ENCODE measurements at regions not wholly inside any gene's neighbourhood (a gene's known extent, or its start where the extent isn't known, plus 50 kb on each side); places are given as distances from the start of the nearest gene placed in this dataset.

GRCh38 chr11:109808569-109808968 lies 284.6 kb upstream of the ZC3H12C start:
- no peak overlapping the region for H3K4me2 ChIP-seq (ENCODE audit: low read length)
- no peak overlapping the region for H4K8ac ChIP-seq (ENCODE audit: low read depth, low read length)
- H3K56ac ChIP-seq (ENCODE audit: low read length) = no peak overlapping the region
- H2BK120ac ChIP-seq (ENCODE audit: low read depth, low read length) = no peak overlapping the region
- WGBS (ENCODE audit: extremely low coverage, insufficient coverage, low lambda C conversion rate) = no CpG with 5 or more reads among the region's 1 CpG
- H2AK5ac ChIP-seq (ENCODE audit: low read length) = no peak overlapping the region
- H3K23ac ChIP-seq (ENCODE audit: low read length) = no peak overlapping the region
- H3K4me3 ChIP-seq (ENCODE audit: low read length) = no peak overlapping the region
- no peaks in the 10 kb centered on the region for H3K79me2 ChIP-seq (ENCODE audit: control insufficient read depth, insufficient read depth, low read length)
- H2BK5ac ChIP-seq (ENCODE audit: low read length) = no peak overlapping the region
- H3K4me1 ChIP-seq (ENCODE audit: control insufficient read depth, low read depth, low read length) = no peaks in the 10 kb centered on the region
- no peak overlapping the region for H3K4ac ChIP-seq (ENCODE audit: low read depth, low read length)
- H3K9ac ChIP-seq (ENCODE audit: low read length) = no peak overlapping the region
- H3K18ac ChIP-seq (ENCODE audit: low read length) = no peak overlapping the region
- H3K27me3 ChIP-seq (ENCODE audit: insufficient read depth, low read length, poor library complexity) = no peaks in the 10 kb centered on the region
- H3K27ac ChIP-seq (ENCODE audit: low read depth, low read length) = no peak overlapping the region
- no peaks in the 10 kb centered on the region for H3K36me3 ChIP-seq (ENCODE audit: control insufficient read depth, insufficient read depth, low read length)
- H3K79me1 ChIP-seq (ENCODE audit: low read length) = no peaks in the 10 kb centered on the region
- DNase-seq = no peak
- H4K5ac ChIP-seq (ENCODE audit: low read length) = no peak overlapping the region
- no peak overlapping the region for H2BK15ac ChIP-seq (replicated peaks; ENCODE audit: low read depth)

GRCh38 chr11:109814824-109815223 lies 278.4 kb upstream of the ZC3H12C start:
- Histone ChIP-seq H2BK120ac (ENCODE audit: low read depth, low read length) (no peak overlapping the region), H3K4me3 (ENCODE audit: low read length) (no peak overlapping the region), H2BK15ac (replicated peaks; ENCODE audit: low read depth) (no peak overlapping the region), H3K56ac (ENCODE audit: low read length) (no peak overlapping the region), H3K27ac (ENCODE audit: low read depth, low read length) (no peak overlapping the region), H3K23ac (ENCODE audit: low read length) (no peak overlapping the region), H3K4ac (ENCODE audit: low read depth, low read length) (no peak overlapping the region), H3K4me1 (ENCODE audit: control insufficient read depth, low read depth, low read length) (peaks cover 3% of the 10 kb centered on the region), H3K4me2 (ENCODE audit: low read length) (no peak overlapping the region), H2AK5ac (ENCODE audit: low read length) (no peak overlapping the region), H3K27me3 (ENCODE audit: insufficient read depth, low read length, poor library complexity) (no peaks in the 10 kb centered on the region), H3K9ac (ENCODE audit: low read length) (no peak overlapping the region), H2BK5ac (ENCODE audit: low read length) (no peak overlapping the region), H4K8ac (ENCODE audit: low read depth, low read length) (peak overlapping the region; percentile 39), H3K79me2 (ENCODE audit: control insufficient read depth, insufficient read depth, low read length) (no peaks in the 10 kb centered on the region), H3K18ac (ENCODE audit: low read length) (no peak overlapping the region), H3K36me3 (ENCODE audit: control insufficient read depth, insufficient read depth, low read length) (no peaks in the 10 kb centered on the region), H4K5ac (ENCODE audit: low read length) (no peak overlapping the region), H3K79me1 (ENCODE audit: low read length) (no peaks in the 10 kb centered on the region)
- DNase-seq = no peak
- WGBS (ENCODE audit: extremely low coverage, insufficient coverage, low lambda C conversion rate) = no CpG with 5 or more reads among the region's 2 CpGs

- Histone ChIP-seq H3K4me1 (ENCODE audit: control insufficient read depth, low read depth, low read length) (peaks cover 3% of the 10 kb centered on the region), H3K27me3 (ENCODE audit: insufficient read depth, low read length, poor library complexity) (no peaks in the 10 kb centered on the region), H2BK15ac (replicated peaks; ENCODE audit: low read depth) (no peak overlapping the region), H3K4me2 (ENCODE audit: low read length) (no peak overlapping the region), H2BK120ac (ENCODE audit: low read depth, low read length) (no peak overlapping the region), H3K27ac (ENCODE audit: low read depth, low read length) (no peak overlapping the region), H3K79me1 (ENCODE audit: low read length) (no peaks in the 10 kb centered on the region), H3K9ac (ENCODE audit: low read length) (no peak overlapping the region), H2BK5ac (ENCODE audit: low read length) (no peak overlapping the region), H4K5ac (ENCODE audit: low read length) (no peak overlapping the region), H2AK5ac (ENCODE audit: low read length) (no peak overlapping the region), H3K4me3 (ENCODE audit: low read length) (no peak overlapping the region), H3K23ac (ENCODE audit: low read length) (no peak overlapping the region), H3K4ac (ENCODE audit: low read depth, low read length) (no peak overlapping the region), H3K36me3 (ENCODE audit: control insufficient read depth, insufficient read depth, low read length) (no peaks in the 10 kb centered on the region), H4K8ac (ENCODE audit: low read depth, low read length) (no peak overlapping the region), H3K56ac (ENCODE audit: low read length) (no peak overlapping the region), H3K79me2 (ENCODE audit: control insufficient read depth, insufficient read depth, low read length) (no peaks in the 10 kb centered on the region), H3K18ac (ENCODE audit: low read length) (no peak overlapping the region)
- no peak for DNase-seq
- no CpG with 5 or more reads among the region's 4 CpGs for WGBS (ENCODE audit: extremely low coverage, insufficient coverage, low lambda C conversion rate)
Measured at GRCh38 chr11:109815500-109816150, 277.6 kb upstream of the ZC3H12C start.

DNA sequence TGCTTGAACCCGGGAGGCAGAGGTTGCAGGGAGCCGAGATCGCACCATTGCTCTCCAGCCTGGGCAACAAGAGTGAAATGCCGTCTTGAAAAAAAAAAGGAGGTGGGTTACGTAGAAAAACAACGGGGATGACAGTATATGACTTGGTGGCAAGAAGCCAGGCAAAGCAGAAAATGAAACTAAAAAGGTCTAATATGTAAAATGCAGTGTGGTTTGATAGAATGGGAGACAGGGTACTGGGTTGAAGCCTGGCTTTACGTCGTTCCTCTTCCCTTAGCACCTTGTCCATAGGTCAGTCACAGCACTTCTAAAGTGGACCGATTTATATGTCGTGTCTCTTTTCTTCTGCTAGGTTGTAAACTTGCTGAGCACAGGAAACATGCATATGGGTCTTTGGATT lies 274.9 kb upstream of the ZC3H12C start:
- Histone ChIP-seq H2BK15ac (replicated peaks; ENCODE audit: low read depth) (no peak overlapping the region), H3K27ac (ENCODE audit: low read depth, low read length) (no peak overlapping the region), H3K4ac (ENCODE audit: low read depth, low read length) (no peak overlapping the region), H2BK120ac (ENCODE audit: low read depth, low read length) (no peak overlapping the region), H3K4me1 (ENCODE audit: control insufficient read depth, low read depth, low read length) (peaks cover 3% of the 10 kb centered on the region), H3K4me2 (ENCODE audit: low read length) (no peak overlapping the region), H2AK5ac (ENCODE audit: low read length) (no peak overlapping the region), H3K18ac (ENCODE audit: low read length) (no peak overlapping the region), H3K23ac (ENCODE audit: low read length) (no peak overlapping the region), H3K79me1 (ENCODE audit: low read length) (no peaks in the 10 kb centered on the region), H4K8ac (ENCODE audit: low read depth, low read length) (no peak overlapping the region), H3K56ac (ENCODE audit: low read length) (no peak overlapping the region), H2BK5ac (ENCODE audit: low read length) (no peak overlapping the region), H3K4me3 (ENCODE audit: low read length) (no peak overlapping the region), H3K9ac (ENCODE audit: low read length) (no peak overlapping the region), H3K27me3 (ENCODE audit: insufficient read depth, low read length, poor library complexity) (no peaks in the 10 kb centered on the region), H3K36me3 (ENCODE audit: control insufficient read depth, insufficient read depth, low read length) (no peaks in the 10 kb centered on the region), H3K79me2 (ENCODE audit: control insufficient read depth, insufficient read depth, low read length) (no peaks in the 10 kb centered on the region), H4K5ac (ENCODE audit: low read length) (no peak overlapping the region)
- WGBS (ENCODE audit: extremely low coverage, insufficient coverage, low lambda C conversion rate) = no CpG with 5 or more reads among the region's 10 CpGs
- DNase-seq = no peak

DNA sequence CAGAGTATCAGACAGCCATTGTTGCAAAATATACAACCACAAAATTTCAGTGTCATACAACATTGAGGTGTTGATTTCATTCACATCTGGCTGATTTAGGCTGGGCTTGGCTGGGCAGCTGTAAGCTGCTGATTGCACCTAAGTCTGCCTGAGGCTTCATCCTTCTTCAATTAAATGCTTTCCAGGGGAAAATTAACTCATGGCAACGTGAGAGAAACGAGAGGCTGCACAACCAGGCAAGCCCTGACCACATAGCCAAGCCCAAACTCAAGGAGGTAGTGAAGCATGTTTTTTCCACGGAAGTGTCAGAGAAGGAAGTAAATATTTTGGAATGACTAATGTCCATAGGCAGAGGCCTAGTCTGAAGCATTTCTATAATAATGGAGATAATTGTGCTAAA lies 273.8 kb upstream of the ZC3H12C start:
- H3K4ac ChIP-seq (ENCODE audit: low read depth, low read length) = no peak overlapping the region
- no peak overlapping the region for H2AK5ac ChIP-seq (ENCODE audit: low read length)
- H3K23ac ChIP-seq (ENCODE audit: low read length) = no peak overlapping the region
- no peaks in the 10 kb centered on the region for H3K27me3 ChIP-seq (ENCODE audit: insufficient read depth, low read length, poor library complexity)
- no peak overlapping the region for H2BK5ac ChIP-seq (ENCODE audit: low read length)
- H2BK15ac ChIP-seq (replicated peaks; ENCODE audit: low read depth) = no peak overlapping the region
- peak; percentile 16 for DNase-seq
- H4K8ac ChIP-seq (ENCODE audit: low read depth, low read length) = no peak overlapping the region
- no peak overlapping the region for H3K56ac ChIP-seq (ENCODE audit: low read length)
- H3K4me3 ChIP-seq (ENCODE audit: low read length) = no peak overlapping the region
- H3K4me1 ChIP-seq (ENCODE audit: control insufficient read depth, low read depth, low read length) = peaks cover 3% of the 10 kb centered on the region
- no peak overlapping the region for H4K5ac ChIP-seq (ENCODE audit: low read length)
- no peaks in the 10 kb centered on the region for H3K36me3 ChIP-seq (ENCODE audit: control insufficient read depth, insufficient read depth, low read length)
- WGBS (ENCODE audit: extremely low coverage, insufficient coverage, low lambda C conversion rate) = no CpG with 5 or more reads among the region's 3 CpGs
- H3K79me1 ChIP-seq (ENCODE audit: low read length) = no peaks in the 10 kb centered on the region
- H2BK120ac ChIP-seq (ENCODE audit: low read depth, low read length) = no peak overlapping the region
- H3K18ac ChIP-seq (ENCODE audit: low read length) = no peak overlapping the region
- no peak overlapping the region for H3K4me2 ChIP-seq (ENCODE audit: low read length)
- no peak overlapping the region for H3K9ac ChIP-seq (ENCODE audit: low read length)
- H3K79me2 ChIP-seq (ENCODE audit: control insufficient read depth, insufficient read depth, low read length) = no peaks in the 10 kb centered on the region
- no peak overlapping the region for H3K27ac ChIP-seq (ENCODE audit: low read depth, low read length)

- Histone ChIP-seq H3K79me1 (ENCODE audit: low read length) (no peaks in the 10 kb centered on the region), H3K23ac (ENCODE audit: low read length) (no peak overlapping the region), H2BK15ac (replicated peaks; ENCODE audit: low read depth) (no peak overlapping the region), H2AK5ac (ENCODE audit: low read length) (no peak overlapping the region), H3K4me1 (ENCODE audit: control insufficient read depth, low read depth, low read length) (peaks cover 2% of the 10 kb centered on the region), H3K4ac (ENCODE audit: low read depth, low read length) (no peak overlapping the region), H3K27me3 (ENCODE audit: insufficient read depth, low read length, poor library complexity) (no peaks in the 10 kb centered on the region), H3K9ac (ENCODE audit: low read length) (no peak overlapping the region), H3K79me2 (ENCODE audit: control insufficient read depth, insufficient read depth, low read length) (no peaks in the 10 kb centered on the region), H3K18ac (ENCODE audit: low read length) (no peak overlapping the region), H3K4me3 (ENCODE audit: low read length) (no peak overlapping the region), H3K27ac (ENCODE audit: low read depth, low read length) (no peak overlapping the region), H2BK5ac (ENCODE audit: low read length) (no peak overlapping the region), H4K8ac (ENCODE audit: low read depth, low read length) (no peak overlapping the region), H3K36me3 (ENCODE audit: control insufficient read depth, insufficient read depth, low read length) (no peaks in the 10 kb centered on the region), H3K4me2 (ENCODE audit: low read length) (no peak overlapping the region), H2BK120ac (ENCODE audit: low read depth, low read length) (peak overlapping the region; percentile 28), H3K56ac (ENCODE audit: low read length) (no peak overlapping the region), H4K5ac (ENCODE audit: low read length) (no peak overlapping the region)
- WGBS (ENCODE audit: extremely low coverage, insufficient coverage, low lambda C conversion rate) = no CpG with 5 or more reads among the region's 2 CpGs
- no peak for DNase-seq
Measured at GRCh38 chr11:109821511-109821910, 271.7 kb upstream of the ZC3H12C start.

All from mesendoderm (in vitro differentiated cells).